Endodermal cell (in vitro differentiated cells): ENCODE measurements at regions not wholly inside any gene's neighbourhood (a gene's known extent, or its start where the extent isn't known, plus 50 kb on each side); places are given as distances from the start of the nearest gene placed in this dataset.

Experiments
- DNase-seq: peaks from one replicate; pipeline ENCODE4 v3.0.0-alpha.2; 2017
- H3K27ac ChIP-seq: 2 replicates; pipeline ENCODE4 v1.5.1; 2013; ENCODE audit warnings: mild to moderate bottlenecking, low read depth, low read length, moderate library complexity
- H3K27me3 ChIP-seq: 2 replicates; pipeline ENCODE4 v1.6.1; 2013; ENCODE audit warnings: mild to moderate bottlenecking, low read length, moderate library complexity; ENCODE audit not compliant: insufficient read depth, control insufficient read depth, poor library complexity, severe bottlenecking
- H3K36me3 ChIP-seq: 2 replicates; pipeline ENCODE4 v1.7.0; 2013; ENCODE audit warnings: mild to moderate bottlenecking, low read length, moderate library complexity; ENCODE audit not compliant: control insufficient read depth, insufficient read depth
- H3K4me1 ChIP-seq: one replicate; pipeline ENCODE4 v1.7.0; 2013; ENCODE audit warnings: low read length; ENCODE audit not compliant: control insufficient read depth, insufficient read depth
- H3K4me3 ChIP-seq: 2 replicates; pipeline ENCODE4 v1.5.1; 2013; ENCODE audit warnings: mild to moderate bottlenecking, low read length, moderate library complexity
- H3K9ac ChIP-seq: 2 replicates; pipeline ENCODE4 v1.6.1; 2013; ENCODE audit warnings: mild to moderate bottlenecking, low read length, moderate library complexity; ENCODE audit not compliant: poor library complexity, severe bottlenecking; ENCODE audit errors: extremely low read depth
- H3K9me3 ChIP-seq: 2 replicates; pipeline ENCODE4 v1.6.1; 2013; ENCODE audit warnings: mild to moderate bottlenecking, low read length, moderate library complexity; ENCODE audit not compliant: control insufficient read depth
- H3K27ac Mint-ChIP-seq: 2 replicates; pipeline ENCODE4 v1.8.0; 2020; ENCODE audit warnings: mixed read lengths
- H3K27me3 Mint-ChIP-seq: 2 replicates; pipeline ENCODE4 v1.8.0; 2021; ENCODE audit warnings: mild to moderate bottlenecking, mixed read lengths; ENCODE audit not compliant: insufficient read depth
- H3K36me3 Mint-ChIP-seq: 2 replicates; pipeline ENCODE4 v1.8.0; 2020; ENCODE audit warnings: low read depth, mixed read lengths
- H3K4me1 Mint-ChIP-seq: 2 replicates; pipeline ENCODE4 v1.8.0; 2020; ENCODE audit warnings: mixed read lengths
- H3K4me3 Mint-ChIP-seq: 2 replicates; pipeline ENCODE4 v1.8.0; 2020; ENCODE audit warnings: mild to moderate bottlenecking, moderate library complexity, mixed read lengths
- H3K9me3 Mint-ChIP-seq: 2 replicates; pipeline ENCODE4 v1.8.0; 2020; ENCODE audit warnings: mild to moderate bottlenecking, mixed read lengths
- CTCF ChIP-seq: fragments of 200-600 bp; sonication (generic); conservative IDR thresholded peaks from 2 replicates; pipeline ENCODE4 v1.5.0; 2021; ENCODE audit warnings: antibody characterized with exemption, mild to moderate bottlenecking
- WGBS, 2 experiments: methylation state at CpG; one replicate each; pipeline versions ENCODE4 v1.1.5 to v1.1.7; 2013; ENCODE audit warnings: missing lambda C conversion rate in 2 of 2, mixed read lengths in 1 of 2; ENCODE audit not compliant: insufficient coverage in 1 of 2, insufficient read length in 1 of 2; 5-methylcytosine and 5-hydroxymethylcytosine counted together

DNA sequence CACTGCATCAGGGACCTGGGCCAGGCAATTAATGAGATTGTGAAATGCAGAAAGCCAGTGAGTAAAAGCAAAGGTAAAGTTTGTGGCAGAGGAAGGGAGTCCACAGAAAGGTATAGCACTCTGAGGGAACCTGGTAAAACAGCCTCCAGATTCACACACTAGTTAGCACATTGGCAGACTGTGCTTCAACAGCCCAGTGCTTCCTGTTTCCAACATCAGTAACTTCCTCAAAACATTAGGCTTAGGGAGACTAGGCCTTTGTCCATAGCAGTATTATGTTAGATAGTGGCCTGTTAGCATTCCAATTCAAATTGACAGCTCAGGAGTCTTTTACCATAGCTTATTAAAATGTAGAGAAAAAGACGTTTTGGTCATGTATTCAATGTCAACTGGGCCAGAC is 582.6 kb upstream of the ACTRT1 start:
- WGBS, 2 experiments = 67% methylated on average over 1 of the region's 1 CpG; no CpG with 5 or more reads in 1 of the 2 experiments
- DNase-seq = no peak
- no peaks in the 10 kb centered on the region for H3K27me3 Mint-ChIP-seq
- H3K9me3 Mint-ChIP-seq = peaks cover 7% of the 10 kb centered on the region
- H3K4me3 ChIP-seq = no peak overlapping the region
- H3K27ac ChIP-seq = no peak overlapping the region
- no peaks in the 10 kb centered on the region for H3K36me3 ChIP-seq
- no peak overlapping the region for H3K27ac Mint-ChIP-seq
- no peaks in the 10 kb centered on the region for H3K4me1 ChIP-seq
- H3K27me3 ChIP-seq = no peaks in the 10 kb centered on the region
- H3K9me3 ChIP-seq = no peaks in the 10 kb centered on the region
- no peak overlapping the region for H3K9ac ChIP-seq
- no peak overlapping the region for H3K4me3 Mint-ChIP-seq
- peaks cover 3% of the 10 kb centered on the region for H3K4me1 Mint-ChIP-seq
- TF ChIP-seq CTCF = no peak
- H3K36me3 Mint-ChIP-seq = no peaks in the 10 kb centered on the region

GRCh38 chrX:128623361-128623760 is 571.2 kb upstream of the ACTRT1 start:
- no peaks in the 10 kb centered on the region for H3K9me3 ChIP-seq
- H3K9me3 Mint-ChIP-seq = peaks cover 18% of the 10 kb centered on the region
- no peak overlapping the region for H3K9ac ChIP-seq
- DNase-seq = no peak
- no peak for TF ChIP-seq CTCF
- no peak overlapping the region for H3K4me3 ChIP-seq
- H3K27me3 Mint-ChIP-seq = no peaks in the 10 kb centered on the region
- no peaks in the 10 kb centered on the region for H3K36me3 Mint-ChIP-seq
- H3K4me3 Mint-ChIP-seq = no peak overlapping the region
- H3K27ac ChIP-seq = no peak overlapping the region
- H3K27me3 ChIP-seq = no peaks in the 10 kb centered on the region
- no peaks in the 10 kb centered on the region for H3K36me3 ChIP-seq
- no peak overlapping the region for H3K27ac Mint-ChIP-seq
- H3K4me1 ChIP-seq = no peaks in the 10 kb centered on the region
- no peaks in the 10 kb centered on the region for H3K4me1 Mint-ChIP-seq
- 83% methylated on average over 1 of the region's 1 CpG; no CpG with 5 or more reads in 1 of the 2 experiments for WGBS, 2 experiments

GRCh38 chrX:128622296-128622695 is 570.1 kb upstream of the ACTRT1 start:
- no peaks in the 10 kb centered on the region for H3K4me1 ChIP-seq
- WGBS, 2 experiments = 92% methylated on average over 2 of the region's 2 CpGs; no CpG with 5 or more reads in 1 of the 2 experiments
- H3K9me3 ChIP-seq = no peaks in the 10 kb centered on the region

More at GRCh38 chrX:128622296-128622695, 570.1 kb upstream of the ACTRT1 start:
- no peaks in the 10 kb centered on the region for H3K27me3 Mint-ChIP-seq
- H3K27me3 ChIP-seq = no peaks in the 10 kb centered on the region
- H3K27ac ChIP-seq = no peak overlapping the region
- H3K36me3 ChIP-seq = no peaks in the 10 kb centered on the region
- no peaks in the 10 kb centered on the region for H3K36me3 Mint-ChIP-seq
- H3K4me3 Mint-ChIP-seq = no peak overlapping the region
- H3K9me3 Mint-ChIP-seq = peaks cover 19% of the 10 kb centered on the region
- no peak overlapping the region for H3K9ac ChIP-seq
- no peak overlapping the region for H3K27ac Mint-ChIP-seq
- DNase-seq = no peak
- H3K4me3 ChIP-seq = no peak overlapping the region
- no peak for TF ChIP-seq CTCF
- no peaks in the 10 kb centered on the region for H3K4me1 Mint-ChIP-seq
